HG03175 (cell line): ENCODE measurements at regions not wholly inside any gene's neighbourhood (a gene's known extent, or its start where the extent isn't known, plus 50 kb on each side); places are given as distances from the start of the nearest gene placed in this dataset.

Experiments
- ATAC-seq: cut with Tn5 transposase; IDR thresholded peaks from one replicate; pipeline ENCODE4 v1.9.1; 2021; ENCODE audit warnings: mild to moderate bottlenecking, moderate library complexity; ENCODE audit not compliant: unreplicated experiment

- ATAC-seq, result no peak
These were observed 533.3 kb downstream of the OMA1 start for GRCh38 chr1:58013237-58013636.

DNA sequence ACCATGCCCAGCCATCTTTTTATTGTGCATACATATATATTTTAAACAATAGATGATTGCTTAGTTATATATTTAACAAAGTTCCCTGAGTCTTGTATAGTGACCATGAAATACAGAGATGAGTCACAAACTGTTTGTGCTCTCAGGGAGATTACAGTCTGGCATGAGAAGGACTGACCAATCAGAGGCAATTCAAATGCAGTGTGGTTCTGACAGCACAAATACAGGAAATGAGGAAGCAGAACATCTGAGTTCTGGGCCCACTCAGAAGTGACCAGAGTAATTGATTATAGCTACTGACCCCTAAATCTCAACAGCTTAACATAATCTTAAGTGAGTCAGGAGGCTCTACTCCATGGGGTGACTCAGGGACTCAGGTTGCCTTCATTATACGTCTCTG lies 534.5 kb downstream of the OMA1 start:
- ATAC-seq, result no peak

GRCh38 chr1:58006421-58007046 lies 540.0 kb downstream of the OMA1 start:
- ATAC-seq, result no peak

DNA sequence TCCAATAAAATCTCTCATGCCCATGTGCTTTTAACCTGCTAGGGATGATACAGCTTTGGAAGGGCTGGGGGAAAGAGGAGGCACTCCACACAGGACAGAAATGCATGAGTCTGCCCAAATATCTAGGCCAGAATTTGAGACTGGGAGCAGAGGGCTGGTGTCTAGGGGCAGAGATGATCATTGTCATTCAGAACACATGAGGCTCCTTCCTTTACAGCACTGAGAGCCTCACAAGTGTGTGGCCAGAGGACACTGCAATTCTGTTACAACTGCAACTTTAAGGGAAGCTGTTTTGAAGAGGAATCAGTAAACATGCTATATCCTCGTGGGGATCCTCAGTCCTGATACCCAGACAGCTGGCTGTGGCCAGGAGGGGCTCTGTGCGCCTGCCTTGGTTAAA lies 541.3 kb downstream of the OMA1 start:
- ATAC-seq, result no peak

GRCh38 chr1:58003988-58004387 lies 542.5 kb downstream of the OMA1 start:
- ATAC-seq, result no peak

DNA sequence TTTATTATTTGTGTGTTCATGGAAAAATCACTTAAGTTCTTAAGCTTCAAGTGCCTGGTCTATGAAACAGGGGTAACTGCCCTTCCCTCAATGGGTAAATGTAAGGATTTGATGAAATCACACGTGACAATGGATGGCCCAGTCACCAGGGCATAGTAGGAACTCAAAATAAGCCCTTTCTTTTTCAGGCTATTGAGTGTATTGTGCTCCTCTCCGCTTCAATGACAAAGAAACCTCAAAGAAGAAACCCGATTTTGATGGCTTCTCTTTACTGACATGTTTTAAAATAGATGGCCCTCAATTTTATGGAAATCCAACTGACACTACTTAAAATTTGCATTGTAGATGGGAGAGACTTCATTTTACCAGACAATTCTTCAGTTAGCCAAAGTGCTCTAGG lies 543.5 kb downstream of the OMA1 start:
- ATAC-seq, result no peak

DNA sequence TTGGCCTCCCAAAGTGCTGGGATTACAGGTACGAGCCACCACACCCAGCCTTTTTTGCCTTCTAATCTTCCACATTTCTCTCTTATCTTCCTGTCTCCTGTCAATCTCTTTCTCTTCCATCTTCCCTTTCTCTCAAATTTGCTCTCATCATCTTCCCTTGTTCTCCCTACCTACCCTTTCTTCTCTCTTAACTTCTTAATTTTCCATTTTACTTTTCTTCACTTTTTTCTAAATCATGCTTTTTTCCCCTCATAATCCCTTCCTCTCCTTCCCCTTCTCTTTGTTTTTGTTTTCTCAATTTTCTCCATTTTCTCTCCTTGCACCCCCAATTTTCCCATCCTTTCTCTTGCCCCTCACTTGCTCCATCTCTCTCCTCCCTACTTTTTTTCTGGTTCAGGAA lies 545.7 kb downstream of the OMA1 start:
- ATAC-seq, result no peak

DNA sequence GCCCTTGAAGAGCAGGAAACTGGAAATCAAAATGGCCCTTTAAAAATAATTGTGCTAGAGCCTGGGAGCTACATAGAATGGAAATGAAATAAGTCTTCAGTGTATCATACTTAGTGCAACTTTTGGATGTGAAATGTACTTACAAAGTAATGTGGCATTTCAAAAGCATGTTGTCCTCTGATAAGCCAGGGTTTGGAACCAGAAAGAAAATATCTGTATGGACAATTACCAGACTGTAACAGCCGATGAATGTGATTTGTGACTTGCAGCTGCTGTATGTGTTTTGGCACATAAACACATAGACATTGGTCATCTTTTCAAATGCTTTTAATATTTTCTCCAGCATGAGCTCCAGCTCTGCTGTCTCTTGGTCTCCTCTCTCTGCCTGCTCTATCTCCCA lies 546.4 kb downstream of the OMA1 start:
- no peak for ATAC-seq

DNA sequence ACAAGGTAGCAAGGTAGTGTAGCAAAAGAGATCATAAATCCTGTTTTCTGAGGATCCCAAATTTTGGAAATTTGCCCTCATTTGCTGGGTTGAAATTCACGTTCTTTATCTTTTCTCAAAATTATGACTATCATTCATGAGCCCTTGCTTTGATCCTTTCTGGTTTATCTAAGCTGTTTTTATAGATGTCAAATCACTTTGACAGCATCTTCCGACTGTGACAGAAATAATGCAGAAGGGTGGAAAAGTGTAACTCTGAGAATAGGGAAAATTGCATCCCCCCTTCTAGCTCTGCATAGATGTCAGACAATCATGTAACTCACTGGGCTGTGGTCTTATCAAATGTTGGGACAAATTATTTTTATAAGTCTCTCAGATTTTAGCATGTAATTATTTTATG lies 550.1 kb downstream of the OMA1 start:
- no peak for ATAC-seq

GRCh38 chr1:57991289-57991688 lies 555.2 kb downstream of the OMA1 start:
- no peak for ATAC-seq

DNA sequence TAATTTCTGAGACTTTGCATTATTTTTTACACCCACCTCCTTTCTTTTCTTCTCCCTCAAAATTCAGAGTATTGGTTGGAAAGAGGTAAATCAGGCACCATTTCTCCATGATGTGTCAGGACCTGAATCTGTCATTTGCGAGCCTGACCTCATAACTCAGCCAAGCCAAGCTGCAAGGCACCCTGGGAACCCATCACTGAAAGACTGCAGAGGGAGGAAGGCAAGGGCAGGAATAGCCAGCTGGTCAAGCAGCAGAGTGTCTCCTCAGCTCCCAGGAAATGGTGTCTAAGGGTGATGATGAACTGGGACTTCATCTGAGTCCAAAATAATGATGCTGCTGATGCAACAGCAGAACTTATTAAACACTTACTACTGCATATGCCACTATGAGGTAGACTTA lies 556.6 kb downstream of the OMA1 start:
- no peak for ATAC-seq

DNA sequence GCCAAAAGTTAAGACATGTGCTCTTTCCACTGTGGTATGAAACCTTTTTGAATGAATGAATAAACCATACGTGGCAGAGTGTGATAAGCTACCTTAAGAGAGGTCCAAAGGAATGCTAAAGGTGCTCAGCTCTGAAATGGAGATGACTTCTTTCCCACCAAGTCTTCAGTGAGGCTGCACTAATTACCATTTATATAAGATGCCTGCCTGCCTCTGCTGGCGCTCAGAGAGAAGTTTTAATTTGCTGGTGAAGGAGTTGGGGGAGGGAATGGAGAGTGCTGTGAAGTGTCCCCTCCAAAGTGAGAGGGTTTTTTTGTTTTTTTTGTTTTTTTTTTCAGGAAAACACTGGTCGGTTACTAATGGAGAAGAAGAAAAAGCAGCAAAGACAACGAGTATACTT lies 559.0 kb downstream of the OMA1 start:
- ATAC-seq, result no peak

- ATAC-seq, result peak; percentile 92
These were observed 560.1 kb downstream of the OMA1 start for GRCh38 chr1:57986432-57986831.

GRCh38 chr1:57984277-57984676 lies 560.4 kb upstream of the DAB1 start:
- no peak for ATAC-seq

DNA sequence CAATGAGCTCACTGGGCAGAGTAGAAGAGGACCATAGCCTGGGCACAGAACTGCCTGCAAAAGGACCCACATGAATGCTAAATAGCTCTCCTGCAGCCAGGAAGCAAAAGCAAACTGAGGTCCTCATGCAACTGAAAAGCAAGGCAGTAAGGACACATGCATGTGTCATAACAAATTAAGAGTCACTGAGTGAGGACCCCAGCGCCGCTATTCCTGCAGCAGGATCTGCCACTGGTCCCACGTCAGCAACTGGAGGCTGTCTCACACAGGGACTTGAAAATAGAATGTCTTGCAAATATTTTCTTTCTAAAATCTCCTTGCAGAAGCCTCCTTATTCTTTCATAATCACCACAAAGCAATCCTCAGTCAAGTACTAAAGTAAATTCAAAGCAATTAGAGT lies 559.6 kb upstream of the DAB1 start:
- no peak for ATAC-seq

DNA sequence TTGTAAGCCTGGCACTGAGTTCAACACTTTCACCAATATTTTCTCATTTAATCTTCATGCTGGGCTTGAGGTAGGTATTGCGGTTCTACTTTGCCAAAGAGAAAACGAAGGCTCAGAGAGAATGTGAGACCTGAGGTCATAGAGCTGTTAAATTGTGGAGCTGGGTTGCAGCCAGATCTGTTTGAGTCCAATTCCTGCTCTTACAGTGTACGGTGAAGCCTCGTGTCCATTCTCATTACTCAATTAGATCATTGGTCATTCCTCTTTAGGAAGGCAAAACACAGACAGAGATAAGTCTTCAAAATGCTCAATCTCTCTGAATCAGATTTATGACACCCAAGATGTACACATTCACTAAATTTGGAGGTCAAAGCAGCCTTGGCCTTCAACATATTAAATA lies 559.0 kb upstream of the DAB1 start:
- ATAC-seq, result no peak

- ATAC-seq, result no peak
These were observed 552.4 kb upstream of the DAB1 start for GRCh38 chr1:57976216-57976615.

DNA sequence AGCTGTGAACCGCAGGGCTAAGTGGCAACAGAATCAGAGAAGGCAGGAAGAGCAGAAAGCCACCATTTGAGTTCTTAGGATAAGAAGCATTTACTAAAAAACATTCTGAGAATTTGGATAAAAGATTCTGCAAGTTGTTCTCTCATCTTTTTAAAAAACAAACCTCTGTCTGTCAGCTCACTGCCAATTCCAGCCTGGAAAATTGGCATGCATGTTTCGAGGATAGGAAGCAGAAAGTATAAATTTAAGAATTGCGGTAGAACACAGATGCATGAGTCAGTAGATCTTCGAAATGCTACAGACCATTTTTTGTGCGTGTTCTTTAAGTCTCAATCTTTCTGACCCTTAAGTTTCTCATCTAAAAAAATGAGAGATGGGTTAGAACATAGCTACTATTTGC lies 544.5 kb upstream of the DAB1 start:
- no peak for ATAC-seq

DNA sequence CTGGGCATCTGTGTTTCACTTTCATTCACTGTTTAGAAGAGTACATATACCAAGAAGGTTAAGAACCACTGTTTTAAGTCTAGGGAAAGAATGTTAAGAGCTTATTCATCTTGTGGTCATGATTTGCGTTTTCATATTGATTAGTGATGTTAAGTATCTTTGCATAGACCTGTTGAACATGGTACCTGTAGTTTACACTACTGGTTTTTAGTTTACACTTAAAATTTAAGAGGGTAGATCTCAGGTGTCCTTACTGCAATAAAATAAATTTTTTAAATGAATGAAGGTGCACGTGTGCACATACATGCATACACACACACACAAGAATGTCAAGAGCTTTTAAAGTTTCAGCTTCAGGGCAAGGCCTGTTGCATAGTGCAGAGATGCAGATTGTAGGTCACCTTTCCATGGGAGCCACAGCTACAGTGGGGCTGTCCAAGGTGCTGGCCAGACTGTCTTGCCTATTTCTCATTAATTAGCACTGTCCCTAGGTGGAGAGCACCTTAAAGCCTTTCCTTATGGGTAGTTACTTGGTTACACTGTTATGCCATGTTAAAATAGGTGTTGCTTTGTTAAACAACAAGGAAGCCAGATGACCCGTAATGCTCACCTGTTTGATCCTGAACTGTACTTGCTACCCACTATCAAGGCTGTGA lies 543.0 kb upstream of the DAB1 start:
- no peak for ATAC-seq

GRCh38 chr1:57966340-57966739 lies 542.5 kb upstream of the DAB1 start:
- ATAC-seq, result no peak

- no peak for ATAC-seq
These were observed 539.7 kb upstream of the DAB1 start for GRCh38 chr1:57963581-57963980.

DNA sequence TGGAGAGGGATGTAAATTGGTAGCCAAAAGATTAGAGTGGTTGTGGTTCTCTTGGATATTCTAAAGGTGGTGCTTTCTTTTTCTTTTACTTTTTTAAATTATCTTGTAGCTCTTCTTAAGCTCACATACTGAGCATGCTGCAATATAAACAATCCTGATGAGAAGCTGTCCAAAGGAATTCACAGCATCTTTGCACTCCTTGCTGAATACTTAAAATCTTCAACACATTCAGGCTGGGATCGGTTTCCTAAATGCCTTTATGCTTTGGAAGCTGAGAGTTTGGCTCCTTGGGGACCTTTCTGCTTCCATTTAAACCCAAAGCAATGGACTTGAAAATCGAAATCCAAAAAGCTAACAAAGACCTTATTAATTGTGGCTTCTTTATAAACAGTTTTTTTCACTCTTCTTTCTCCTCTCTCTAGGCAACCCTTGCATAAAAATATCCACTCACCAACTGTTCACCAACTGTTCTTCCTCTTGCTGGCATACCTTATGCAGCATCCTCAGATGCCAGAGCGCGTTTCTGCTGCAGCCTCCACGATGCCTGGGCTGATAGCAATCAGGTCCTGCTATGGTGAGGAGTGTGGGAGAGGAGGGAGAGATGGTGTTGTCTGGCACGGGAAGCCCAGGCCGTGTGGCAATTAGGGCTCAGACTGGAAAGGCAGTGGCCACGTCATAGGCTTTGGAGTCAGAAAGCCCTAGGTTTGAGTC lies 535.8 kb upstream of the DAB1 start:
- ATAC-seq, result no peak
